NCI-H226 (cell line): ENCODE measurements at regions not wholly inside any gene's neighbourhood (a gene's known extent, or its start where the extent isn't known, plus 50 kb on each side); places are given as distances from the start of the nearest gene placed in this dataset.

Experiments
- DNase-seq: peaks from one replicate; pipeline ENCODE4 v3.0.0-alpha.2; 2015

DNA sequence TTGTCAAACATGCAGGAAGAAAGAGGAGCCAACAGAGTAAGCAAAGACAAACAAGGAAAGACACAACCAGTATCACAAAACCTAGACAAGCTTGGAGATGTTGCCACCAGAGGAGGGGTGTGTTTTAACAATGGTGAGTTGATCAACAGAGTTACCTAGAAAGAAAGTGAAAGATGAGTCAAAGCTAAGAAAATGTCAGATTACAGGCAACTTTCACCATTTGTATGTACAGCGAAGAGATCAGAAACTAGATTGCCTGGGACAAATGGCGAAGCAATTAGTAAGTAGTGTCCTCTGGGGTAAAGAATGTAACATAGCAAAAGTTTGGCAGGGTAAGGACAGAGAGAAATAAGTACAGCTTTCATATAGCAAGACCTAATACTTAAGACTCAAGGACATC, 51.6 kb upstream of the POU3F2 start:
- no peak for DNase-seq

DNA sequence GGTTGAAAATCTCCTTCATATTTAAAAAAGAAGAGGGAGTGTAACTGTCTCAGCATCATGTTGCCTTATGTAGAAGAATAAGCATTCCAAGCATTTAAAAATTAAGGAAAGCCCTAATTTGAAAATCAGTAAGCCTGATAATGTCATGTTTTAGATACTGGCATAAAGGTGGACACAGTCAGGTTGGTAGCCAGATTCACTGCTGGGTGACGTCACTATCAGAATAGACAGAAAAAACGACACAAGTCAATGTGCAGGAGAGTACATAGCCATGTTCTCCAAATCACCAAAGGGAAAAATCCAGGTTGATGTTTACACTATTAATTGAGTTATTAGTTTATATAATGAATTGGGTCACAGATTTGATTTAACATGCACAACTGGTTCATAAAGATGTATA, 50.8 kb upstream of the POU3F2 start:
- no peak for DNase-seq
